GM18909 (cell line): ENCODE measurements at regions not wholly inside any gene's neighbourhood (a gene's known extent, or its start where the extent isn't known, plus 50 kb on each side); places are given as distances from the start of the nearest gene placed in this dataset.

ENCODE experiments used
- ATAC-seq: cut with Tn5 transposase; IDR thresholded peaks from one replicate; pipeline ENCODE4 v1.9.1; 2021; ENCODE audit warnings: mild to moderate bottlenecking; ENCODE audit not compliant: unreplicated experiment, poor library complexity

DNA sequence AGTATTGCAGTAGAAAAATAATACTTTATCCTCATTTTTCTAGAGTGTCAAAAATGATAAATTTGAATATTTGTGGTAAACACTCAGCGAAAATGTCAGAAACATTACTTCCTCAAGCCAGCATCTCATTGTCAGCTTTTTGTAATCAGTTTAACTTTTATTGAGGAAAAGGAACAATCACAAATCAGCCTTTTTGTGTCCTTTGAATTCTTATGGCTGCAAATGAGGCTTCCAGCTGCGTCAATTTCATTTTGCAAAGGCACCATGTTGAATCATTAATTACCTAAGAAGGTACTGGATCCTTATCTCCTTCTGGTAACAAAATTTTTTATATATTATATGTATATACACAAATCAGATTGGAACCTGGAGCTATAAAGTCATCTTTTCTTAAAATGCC is 442.6 kb upstream of the CPEB2 start:
- ATAC-seq = no peak

DNA sequence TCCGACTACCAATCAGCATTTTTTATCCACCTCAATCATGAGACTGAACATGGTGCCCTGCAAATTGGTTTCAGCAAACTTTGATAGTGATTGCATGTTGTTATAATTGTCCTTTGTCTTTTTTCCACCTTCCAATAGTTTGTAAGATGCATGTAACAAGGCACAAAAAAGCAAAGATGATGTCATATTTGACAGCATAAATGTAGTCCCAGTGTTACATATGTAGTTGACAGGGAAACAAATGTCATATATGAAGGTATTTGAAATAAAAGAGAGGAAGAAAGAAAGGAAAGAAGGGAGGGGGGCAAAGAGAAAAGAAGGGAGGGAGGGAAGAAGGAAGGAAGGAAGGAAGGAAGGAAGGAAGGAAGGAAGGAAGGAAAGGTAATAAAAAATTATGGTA is 441.7 kb upstream of the CPEB2 start:
- ATAC-seq = no peak

DNA sequence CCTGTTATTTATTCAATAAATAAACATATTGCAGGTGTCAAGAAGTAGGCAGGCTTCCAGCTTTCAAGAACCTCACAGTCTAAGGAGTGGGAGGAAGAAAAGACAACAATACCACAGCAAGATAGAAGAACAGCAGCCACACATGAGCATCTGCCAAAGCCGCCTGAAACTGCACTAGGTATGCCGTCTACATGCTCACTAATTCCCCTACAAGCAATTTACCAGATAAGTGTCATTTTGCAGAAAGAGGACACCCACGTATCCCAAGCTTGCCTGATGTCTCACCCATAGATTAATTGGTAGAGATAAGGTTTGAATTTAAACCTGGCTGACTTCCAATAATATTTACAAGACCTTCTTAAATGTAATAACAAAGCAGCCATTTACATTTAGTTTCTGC is 439.4 kb upstream of the CPEB2 start:
- no peak for ATAC-seq

DNA sequence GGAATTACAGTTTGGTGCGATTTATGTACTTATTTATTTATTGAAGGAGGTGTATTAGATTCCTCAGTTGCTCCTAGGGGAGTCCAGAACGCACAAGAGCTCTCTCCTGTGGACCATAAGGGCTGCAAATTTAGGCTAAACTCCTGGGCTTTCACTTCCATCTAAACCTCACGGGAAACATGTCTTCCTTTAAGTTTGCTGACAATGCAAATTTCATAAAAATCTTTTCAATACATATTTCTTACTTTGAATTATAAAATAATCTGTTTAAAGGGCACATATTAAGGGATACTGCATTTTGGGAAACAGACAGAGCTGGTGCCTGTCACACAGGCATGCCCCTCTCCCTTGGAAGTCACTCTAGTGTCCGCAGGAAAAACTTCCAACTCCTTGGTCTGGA is 438.0 kb upstream of the CPEB2 start:
- ATAC-seq = no peak

DNA sequence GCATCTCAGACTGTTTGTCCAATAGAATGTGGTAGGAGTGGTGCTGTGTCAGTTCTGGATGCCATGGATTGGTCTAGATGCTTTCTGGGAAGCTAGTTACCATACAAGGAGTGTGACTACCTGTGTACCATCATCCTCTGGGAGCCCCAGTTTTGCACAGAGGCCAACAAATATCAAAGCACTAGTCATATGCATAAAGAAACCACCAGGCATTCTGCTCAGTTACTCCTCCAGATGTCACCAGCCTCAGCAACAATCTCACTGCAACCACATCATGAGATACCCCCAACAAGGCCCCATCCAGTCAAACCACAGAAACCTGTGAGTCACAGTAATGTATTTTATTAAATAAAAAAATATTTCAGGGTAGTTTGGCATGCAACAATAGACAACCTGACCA is 435.8 kb upstream of the CPEB2 start:
- ATAC-seq = no peak

DNA sequence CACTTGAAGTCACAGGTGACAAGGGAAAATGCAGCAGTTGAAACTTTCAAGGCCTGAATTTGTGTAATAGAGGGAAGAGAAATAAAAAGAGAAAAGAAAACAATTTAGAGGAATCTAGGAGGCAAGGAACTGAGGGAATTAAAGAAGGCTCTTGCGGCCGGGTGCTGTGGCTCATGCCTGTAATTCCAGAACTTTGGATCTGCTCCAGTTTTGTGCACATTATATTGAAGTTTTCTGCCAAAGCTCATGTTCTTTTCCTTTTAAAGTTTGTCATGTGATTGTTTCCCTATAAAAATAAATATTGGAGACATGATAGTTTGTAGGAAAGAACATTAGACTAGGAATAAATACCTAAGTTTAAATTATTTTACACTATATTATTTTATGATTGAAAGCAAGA is 433.9 kb upstream of the CPEB2 start:
- no peak for ATAC-seq

DNA sequence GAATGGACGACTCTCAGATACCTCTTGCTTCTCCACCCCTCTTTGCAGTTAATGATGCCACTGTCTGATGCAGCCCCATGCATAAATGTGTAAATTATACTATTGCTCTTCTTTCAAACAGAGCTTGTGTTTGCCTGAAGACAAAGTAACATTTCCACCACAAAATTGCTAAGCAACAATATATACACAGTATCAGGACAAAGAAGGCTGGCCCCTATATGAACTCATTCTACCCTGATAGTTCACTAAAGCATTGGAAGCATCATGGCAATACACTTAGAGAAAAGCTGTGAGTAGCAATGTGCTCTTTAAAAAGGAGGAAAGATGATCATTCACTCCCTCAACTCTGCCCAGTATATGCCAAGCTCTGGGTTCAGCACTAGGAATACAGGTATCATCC is 427.0 kb upstream of the CPEB2 start:
- ATAC-seq = no peak

DNA sequence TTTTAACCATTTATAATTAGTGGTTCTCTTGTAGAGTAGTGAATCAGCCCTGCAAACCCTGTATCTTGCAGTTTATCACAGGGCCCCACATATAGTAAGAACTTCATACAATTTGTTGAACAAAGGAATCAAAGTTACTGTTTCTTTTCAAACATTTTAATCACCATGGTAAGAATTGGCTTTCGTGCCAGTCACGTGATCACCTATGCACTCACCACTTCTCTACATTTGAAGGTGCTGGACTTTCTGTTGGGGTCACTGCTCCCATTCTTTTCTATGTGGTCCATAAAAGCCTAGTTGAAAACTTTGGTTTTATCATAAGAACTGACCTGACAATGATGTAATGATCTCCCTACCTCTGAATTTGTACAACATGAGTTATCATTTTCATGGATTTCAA is 426.4 kb upstream of the CPEB2 start:
- no peak for ATAC-seq

DNA sequence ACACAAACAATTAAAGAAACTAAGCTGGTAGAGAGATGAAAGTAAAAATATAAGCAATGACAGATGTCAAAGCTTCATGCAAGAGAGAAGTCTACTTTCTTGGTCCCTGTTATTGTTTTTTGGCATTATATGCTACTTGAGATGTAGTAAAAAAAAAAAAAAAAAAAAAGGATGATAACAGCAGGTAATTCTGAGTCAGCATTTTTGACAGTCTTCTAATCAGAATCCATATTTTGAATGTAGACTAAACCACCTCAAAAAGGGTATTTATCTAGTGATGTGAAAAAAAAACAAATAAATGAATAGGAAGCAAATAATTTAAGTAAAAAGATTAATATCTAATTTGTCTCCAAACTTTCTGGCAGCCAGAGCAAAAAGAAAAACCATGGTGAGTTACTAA is 422.2 kb upstream of the CPEB2 start:
- no peak for ATAC-seq

DNA sequence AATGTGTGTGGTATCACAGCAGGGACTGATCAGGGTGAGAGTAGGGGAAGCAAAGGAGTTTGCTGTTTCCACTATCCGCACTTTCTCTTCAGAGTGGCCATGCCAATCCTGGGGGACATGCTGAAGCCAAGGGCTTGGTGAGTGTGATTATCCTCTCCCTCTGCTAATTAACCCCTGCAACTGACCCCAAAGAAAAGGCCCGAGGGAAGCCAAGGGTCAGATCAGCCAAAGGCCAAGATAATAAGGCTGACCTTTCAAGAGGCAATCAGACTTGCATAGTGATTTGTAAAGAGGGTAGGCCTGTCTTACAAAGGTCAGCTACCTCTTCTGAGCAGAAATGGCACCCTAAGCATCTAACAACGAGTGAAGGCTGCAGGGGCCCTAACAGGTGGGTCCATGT is 420.5 kb upstream of the CPEB2 start:
- ATAC-seq = no peak

DNA sequence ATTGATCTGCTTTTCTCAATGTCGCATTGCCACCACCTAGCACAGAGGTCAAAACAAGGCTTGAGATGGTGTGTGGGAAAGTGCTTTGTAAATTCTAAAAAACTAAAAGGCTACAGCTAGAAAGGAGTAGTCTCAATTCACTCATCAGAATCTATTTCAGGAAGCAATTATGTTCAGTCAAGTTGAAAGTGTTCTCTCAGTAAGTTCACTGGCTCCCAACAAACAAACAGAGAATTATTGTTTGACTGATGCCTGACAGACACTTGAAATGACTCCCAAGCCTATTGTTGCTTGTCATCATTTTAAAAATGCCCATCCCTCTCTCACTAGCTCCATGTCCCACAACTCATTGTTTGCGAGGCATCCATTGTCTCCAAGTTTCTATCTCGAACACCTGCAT is 419.6 kb upstream of the CPEB2 start:
- ATAC-seq = no peak

DNA sequence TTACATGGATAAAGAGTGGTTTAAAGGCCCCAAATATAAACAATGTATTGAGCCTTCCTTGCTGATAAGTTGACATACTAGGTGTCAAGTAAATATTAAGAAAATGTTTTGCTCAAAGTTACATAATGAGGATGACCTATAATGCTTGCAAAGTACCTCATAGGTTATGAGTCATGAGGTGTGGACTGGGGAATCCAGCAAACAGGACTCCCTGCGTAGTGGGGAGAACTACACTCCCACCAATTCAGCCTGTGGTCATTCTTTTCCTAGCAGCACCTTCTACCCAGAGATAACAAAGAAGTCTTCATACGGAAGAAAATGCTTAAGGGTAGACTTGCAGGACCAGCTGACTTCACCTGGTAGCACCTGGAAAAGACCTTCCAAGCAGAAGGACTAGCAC is 418.9 kb upstream of the CPEB2 start:
- no peak for ATAC-seq

DNA sequence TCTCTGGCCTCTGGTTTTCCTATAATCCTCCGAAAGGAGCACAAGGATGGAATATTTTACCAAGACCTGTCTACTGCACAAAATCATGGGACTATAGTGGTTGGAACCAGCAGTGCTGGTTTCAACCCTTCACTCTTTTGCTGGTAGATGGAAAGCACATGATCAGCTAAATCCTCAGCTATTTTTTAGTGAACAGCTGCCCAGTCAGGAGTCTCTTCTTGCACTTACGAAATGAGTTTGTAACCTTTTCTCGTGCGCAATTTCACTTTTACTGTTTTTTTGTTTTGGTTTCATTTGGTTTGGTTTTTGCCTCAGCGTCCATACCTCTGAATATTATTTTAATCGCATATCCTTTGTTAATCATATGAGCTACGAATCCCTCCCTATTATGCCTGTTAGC is 418.5 kb upstream of the CPEB2 start:
- ATAC-seq = no peak

DNA sequence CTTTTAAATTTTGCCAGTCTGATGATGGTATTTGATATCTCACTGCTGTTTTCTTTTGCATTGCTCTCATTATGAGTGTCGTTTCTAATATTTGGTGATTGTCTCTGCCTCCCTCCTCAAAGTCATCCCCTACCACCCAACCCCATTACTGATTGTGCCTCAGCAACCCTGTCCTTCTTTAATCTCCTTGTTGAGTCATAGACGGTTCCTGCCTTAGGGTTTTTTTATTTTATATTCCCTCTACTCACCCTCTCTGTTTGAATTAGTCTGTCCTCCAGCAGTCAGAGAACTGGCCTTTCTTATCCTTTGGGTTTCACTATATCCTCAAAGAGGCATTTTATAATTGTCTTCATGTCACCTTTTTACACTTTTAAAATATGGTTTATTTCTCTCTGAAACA is 409.3 kb upstream of the CPEB2 start:
- no peak for ATAC-seq

DNA sequence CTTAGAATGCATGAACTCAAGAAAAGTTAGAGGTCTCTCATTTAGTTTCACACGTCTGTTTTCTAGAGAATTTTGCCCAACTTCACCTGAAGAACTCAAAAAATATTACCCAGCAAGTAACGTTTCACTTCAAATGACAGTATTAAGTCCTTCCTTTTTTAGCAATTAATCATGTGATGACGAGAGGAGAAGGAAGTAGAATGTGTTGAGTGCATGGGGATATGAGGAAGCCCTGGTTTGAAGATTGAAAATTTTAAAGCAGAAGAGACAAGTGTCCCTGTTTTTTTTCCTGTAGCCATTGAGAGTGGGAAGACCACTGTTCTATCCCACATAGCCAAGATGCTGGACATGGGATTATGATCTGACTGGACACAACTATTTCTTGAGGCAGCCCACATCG is 406.3 kb upstream of the CPEB2 start:
- ATAC-seq = no peak

DNA sequence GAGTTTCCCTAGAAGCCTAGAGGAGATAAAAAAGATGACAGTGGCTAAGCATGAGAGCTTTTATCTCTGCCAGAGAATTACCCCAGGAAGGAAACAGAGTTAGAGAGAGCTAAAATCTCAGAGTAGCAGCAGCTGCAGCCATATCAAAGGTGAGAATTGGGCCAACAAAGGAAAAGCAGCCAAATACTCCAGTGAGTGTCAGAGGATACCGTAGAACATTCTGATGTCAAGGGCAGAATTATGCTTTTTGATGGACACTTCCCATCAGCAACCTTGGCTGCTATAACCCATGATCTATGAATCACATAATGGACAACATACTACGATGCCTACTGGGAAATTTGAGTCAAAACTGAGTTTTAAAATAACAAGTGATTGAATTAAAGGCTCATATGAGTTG is 405.8 kb upstream of the CPEB2 start:
- ATAC-seq = no peak

DNA sequence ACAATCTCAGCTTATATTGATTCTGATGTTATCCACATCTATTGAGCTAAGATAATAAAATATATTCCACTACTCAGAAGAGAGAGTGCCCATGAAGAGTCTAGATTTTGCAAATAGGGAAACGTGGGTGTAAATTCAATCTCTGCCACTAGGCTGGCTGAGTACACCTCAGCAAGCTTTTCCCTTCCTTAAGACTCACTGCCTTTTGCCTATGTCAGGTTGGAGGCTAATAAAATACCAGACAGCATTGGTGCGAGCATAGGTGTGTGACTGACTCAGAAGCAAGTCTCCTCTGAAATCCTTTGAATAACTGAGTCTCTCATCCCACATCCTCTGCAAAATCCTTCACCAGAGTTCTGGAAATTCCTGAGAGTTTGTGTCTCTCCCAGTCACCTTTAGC is 405.4 kb upstream of the CPEB2 start:
- no peak for ATAC-seq

DNA sequence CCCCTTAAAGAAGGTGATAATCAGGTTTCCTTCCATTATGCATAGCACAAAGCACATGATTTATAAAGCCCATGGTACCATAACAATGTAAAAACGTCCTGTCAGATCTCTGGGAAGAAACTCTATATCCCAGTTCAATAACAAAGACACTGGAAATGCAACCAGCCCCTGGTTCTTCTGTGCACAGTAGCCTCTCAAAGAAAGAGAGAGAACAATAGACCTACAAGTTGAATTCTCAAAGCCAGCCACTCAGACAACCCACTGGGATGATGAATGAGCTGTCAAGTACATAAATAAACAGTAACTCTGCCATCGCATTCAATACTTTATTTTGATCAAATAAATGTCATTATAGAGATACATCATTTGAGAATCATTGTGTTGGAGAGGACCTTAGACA is 400.1 kb upstream of the CPEB2 start:
- no peak for ATAC-seq

DNA sequence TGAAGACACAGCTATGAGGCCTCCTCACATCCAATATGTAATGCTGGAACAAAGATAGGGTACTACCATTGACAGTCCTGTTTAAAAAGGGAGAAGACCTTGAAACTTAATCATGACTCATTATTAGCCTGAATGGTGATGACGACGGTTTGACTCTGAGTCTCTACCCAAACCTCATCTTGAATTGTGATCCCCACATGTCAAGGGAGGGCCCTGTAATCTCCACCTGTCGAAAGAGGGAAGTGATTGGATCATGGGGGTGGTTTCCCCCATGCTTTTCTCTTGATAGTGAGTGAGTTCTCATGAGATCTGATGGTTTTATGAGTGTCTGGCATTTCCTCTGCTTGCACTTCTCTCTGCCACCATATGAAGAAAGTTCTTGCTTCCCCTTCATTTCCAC is 395.3 kb upstream of the CPEB2 start:
- ATAC-seq = no peak

DNA sequence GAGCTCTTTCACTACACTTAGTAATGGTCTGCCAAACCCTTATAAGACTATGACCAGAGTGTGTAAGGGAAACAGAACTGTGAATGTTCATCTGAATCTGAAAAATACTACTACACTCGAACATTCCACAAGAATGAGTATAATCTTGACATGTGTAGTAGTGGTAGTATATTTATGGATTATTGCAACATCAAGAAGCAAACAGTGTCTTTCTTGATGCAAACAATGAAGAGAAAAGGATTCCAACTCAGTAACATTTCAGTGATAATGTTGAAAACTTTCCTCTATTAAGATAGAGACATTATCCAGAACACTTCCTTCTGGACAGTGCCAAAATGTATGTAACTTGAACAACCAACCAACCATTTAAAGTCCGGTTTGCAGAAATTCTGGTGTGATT is 394.7 kb upstream of the CPEB2 start:
- no peak for ATAC-seq

DNA sequence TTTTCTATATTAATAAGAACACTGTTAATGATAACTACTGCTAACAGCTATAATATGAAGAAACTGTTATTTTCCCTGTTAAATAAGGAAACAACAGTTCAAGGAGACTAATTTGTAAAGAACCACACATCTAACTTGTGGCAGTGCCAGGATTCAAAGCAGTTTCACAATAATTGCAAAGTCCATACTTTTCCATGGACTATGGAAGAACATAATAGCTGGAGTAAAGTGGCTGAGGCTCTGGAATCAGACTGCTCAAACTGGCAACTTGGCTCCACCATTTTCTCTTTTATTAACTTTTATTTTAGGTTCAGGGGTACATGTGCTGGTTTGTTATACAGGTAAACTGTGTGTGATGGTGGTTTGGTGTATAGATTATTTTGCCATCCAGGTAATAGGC is 393.7 kb upstream of the CPEB2 start:
- no peak for ATAC-seq

DNA sequence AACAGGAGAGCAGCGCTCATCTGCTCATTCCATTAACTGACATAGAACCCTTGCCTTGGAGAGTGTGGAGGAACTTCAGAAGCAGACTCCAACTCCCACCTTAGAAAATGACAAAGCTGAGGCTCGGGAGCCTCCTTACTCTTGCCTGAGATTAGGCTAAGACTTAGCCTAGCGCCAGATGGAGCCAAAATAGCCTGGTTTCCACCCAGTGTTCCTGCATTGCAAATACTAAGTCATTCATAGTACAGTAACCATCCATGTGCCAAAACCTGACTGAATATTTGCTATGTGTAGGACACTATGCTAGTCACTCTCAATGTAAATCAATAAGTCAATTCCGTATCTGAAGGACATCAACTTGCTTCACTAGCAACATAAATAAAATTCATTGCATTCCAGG is 387.4 kb upstream of the CPEB2 start:
- no peak for ATAC-seq

DNA sequence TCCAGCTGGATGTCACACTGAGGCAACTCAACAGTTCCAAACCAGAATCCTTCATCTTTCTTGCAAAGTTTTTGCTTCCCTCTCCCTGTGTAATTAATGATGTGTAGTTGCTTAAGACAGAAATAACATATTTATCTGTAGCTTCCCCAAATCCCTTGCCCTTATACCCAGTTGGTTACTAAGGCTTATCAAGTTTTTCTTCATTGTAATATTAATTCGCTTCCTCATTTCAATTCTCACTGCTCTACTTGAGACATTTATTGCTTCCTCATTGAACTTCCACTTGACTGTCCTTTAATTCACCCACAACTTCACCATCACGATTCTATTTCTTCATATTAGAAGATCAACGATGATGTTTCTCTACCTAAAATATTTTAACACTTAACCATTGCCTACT is 386.6 kb upstream of the CPEB2 start:
- no peak for ATAC-seq
